Activated effector memory CD4-positive, alpha-beta T cell treated with Interleukin-2 at 50 U/mL for 16 hours (primary cell): ENCODE measurements at regions not wholly inside any gene's neighbourhood (a gene's known extent, or its start where the extent isn't known, plus 50 kb on each side); places are given as distances from the start of the nearest gene placed in this dataset.

ENCODE experiments used
- DNase-seq: peaks from one replicate; pipeline ENCODE4 v3.0.0-alpha.2; 2020

DNA sequence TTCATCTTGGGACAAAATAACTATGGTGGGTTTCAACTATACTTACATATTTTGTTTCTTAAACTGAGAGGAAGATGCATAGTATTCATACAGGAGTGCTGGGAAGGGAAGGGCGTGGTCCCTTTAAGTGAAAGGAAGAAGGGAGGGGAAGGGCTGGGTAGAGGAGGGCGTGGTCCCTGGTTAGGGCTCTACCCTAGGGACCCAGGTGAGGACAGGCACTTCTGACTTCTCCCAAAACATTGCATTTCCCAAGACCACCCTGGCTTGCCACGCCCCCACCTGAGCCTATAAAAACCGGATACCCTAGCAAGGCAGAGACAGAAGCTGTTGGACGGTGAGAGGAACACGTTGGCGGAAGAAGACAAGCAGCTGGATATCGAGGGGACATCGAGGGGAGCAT is 157.6 kb upstream of the PLXNA4 start:
- no peak for DNase-seq

GRCh38 chr7:132732321-132732865 is 156.1 kb upstream of the PLXNA4 start:
- no peak for DNase-seq

DNA sequence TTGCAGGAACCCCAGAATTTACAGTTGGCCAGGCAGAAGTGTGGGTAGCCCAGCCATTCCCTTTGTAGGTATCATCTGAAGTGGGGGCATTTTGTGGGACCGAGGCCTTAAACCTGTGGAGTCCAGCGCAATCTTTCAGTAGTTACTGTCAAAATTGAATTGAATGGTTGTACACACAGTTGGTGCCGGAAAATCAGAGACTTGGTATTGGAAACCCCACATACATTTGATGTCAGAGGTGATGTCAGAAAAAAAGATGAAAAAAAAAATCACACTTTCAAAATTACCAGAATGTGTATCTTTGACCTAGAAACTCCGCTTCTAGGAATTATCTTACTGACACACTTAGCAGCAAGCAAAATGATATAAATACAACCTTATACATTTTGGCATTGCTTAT is 153.8 kb upstream of the PLXNA4 start:
- no peak for DNase-seq

GRCh38 chr7:132723506-132724081 is 147.3 kb upstream of the PLXNA4 start:
- no peak for DNase-seq

DNA sequence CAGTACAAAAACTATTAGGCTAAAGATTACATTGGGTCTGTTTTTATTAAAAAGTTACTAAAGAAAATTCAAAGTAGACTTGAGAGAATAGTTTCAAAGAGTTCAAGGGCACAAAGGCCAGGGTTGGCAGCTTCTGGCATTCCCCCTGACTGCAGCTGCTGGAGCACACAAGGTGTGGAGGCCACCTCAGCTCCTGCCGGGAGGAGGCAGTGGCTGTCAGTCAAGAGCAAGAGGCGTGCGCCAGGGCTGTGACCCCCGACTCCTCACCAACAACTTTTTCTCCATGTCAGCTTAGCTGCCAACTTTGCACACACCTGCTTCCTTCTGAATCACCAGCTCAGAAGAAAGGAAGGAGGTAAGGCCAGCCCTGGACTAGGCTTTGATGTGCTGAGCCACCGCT is 144.6 kb upstream of the PLXNA4 start:
- no peak for DNase-seq

DNA sequence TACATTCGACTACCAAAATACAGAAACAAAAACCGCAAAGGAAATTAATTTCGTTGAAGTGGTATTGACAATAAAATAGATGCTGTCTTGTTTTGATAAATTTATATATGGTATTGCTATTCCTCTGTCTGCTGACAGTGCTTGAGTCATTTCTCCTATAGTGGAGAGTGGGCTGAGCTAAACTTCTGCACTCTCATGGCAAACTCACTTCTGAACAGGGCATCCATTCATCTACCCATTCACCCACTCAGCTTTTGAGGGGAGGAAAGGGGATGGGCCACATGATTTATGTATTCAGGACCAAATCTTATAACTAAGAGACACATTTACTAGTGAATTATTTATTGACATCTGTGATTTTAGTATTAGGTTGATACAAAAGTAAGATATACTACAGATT is 137.6 kb upstream of the PLXNA4 start:
- DNase-seq = no peak

- DNase-seq = no peak
Observed at GRCh38 chr7:132709971-132710567, 133.8 kb upstream of the PLXNA4 start.

DNA sequence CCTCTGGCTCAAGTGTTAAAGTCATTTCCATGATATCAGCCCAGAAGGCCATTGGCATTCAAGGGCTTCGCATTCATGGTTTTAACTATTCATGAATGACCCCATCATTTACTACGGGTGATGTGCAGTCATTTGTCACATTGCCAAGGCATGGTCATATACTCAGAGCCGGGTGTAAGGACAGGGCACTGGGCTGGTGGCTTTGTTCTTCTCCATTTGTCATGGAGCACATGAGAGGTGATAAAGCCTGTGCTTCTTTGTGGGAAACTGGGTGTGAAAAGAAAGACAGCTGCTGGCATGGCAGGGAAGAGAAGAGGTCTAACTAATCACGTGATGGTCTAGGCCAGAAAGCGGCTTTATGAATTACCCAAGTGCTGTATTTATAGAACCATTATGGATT is 132.2 kb upstream of the PLXNA4 start:
- DNase-seq = no peak

- no peak for DNase-seq
Observed at GRCh38 chr7:132705146-132705545, 128.9 kb upstream of the PLXNA4 start.

DNA sequence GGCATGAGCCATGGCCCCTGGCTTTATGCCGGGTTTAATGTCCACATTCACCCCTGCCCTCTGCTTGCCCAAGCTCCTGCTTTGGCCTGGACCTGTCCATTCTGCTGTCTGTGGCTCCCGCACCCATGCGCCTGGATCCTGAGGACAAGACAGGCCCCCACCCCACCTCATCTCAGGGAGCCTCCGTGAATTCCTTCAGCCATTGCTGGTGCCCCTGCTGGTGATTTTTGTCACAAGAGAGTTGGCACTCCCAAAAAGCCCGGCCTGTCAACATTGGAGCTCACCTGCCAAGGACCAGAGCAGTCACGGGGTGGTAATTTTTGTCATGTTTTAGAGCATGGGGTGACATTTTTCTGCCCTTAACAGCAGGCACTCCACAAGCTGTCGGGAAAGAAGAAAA is 127.5 kb upstream of the PLXNA4 start:
- DNase-seq = no peak

- no peak for DNase-seq
Observed at GRCh38 chr7:132697003-132697402, 120.7 kb upstream of the PLXNA4 start.

- DNase-seq = no peak
Observed at GRCh38 chr7:132696332-132696731, 120.1 kb upstream of the PLXNA4 start.

- DNase-seq = no peak
Observed at GRCh38 chr7:132691201-132691600, 114.9 kb upstream of the PLXNA4 start.

DNA sequence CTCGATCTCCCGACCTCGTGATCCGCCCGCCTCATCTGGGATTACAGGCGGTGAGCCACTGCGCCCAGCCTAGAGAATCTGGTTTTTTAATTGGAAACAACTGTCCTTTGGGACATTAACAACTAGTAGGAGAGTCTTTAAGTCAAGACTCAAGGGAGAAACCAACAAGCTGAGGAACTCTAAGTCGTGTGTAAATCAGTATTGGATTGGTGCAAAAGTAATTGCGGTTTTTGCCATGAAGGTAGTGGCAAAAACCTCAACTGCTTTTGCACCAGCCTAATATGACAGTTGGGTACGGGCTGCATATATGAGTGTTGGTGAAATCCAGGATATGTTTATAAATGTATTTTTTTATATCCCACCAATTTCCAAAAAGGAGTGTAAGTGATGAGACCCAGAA is 113.9 kb upstream of the PLXNA4 start:
- no peak for DNase-seq

DNA sequence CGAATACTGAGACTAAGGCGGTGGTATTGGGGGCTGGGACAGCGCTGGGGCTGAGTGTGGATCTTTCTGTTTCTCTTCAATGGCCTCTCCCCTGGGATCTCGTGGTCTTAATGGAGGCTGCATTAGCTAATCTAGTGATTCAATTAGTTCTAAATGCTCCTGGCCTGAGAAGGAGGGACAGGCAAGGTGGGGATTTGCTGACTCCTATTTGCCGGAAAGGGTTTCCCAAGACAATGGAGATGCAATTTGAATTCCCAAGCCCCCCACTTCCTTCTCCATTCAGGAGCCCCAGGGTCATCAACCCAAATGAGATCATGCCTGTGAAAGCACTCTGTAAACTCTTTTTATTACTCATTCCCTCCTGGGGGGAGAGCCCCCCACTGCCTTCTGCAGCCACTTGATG is 111.7 kb upstream of the PLXNA4 start:
- no peak for DNase-seq

GRCh38 chr7:132687016-132687415 is 110.7 kb upstream of the PLXNA4 start:
- no peak for DNase-seq

DNA sequence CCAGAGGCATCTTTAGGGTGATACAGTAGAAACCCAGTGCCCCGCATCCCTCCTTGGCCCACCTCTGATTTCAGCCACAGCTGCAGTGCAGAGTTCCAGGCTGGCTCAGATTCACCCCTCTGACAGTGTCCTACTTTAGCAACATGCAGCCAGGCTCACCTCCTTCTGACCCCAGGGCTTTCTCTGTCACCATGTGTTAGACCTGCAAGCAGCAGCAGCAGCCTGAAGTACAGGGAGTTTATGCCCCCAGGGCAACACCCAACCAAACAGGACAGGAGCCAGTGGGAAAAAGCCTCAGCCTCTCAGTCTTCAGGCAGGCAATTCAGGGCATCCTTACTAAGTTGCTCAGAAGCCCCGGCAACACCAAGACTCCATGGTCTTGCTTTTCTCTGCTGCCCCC is 109.0 kb upstream of the PLXNA4 start:
- DNase-seq = no peak

GRCh38 chr7:132683896-132684690 is 107.8 kb upstream of the PLXNA4 start:
- no peak for DNase-seq

GRCh38 chr7:132681951-132682350 is 105.7 kb upstream of the PLXNA4 start:
- no peak for DNase-seq

DNA sequence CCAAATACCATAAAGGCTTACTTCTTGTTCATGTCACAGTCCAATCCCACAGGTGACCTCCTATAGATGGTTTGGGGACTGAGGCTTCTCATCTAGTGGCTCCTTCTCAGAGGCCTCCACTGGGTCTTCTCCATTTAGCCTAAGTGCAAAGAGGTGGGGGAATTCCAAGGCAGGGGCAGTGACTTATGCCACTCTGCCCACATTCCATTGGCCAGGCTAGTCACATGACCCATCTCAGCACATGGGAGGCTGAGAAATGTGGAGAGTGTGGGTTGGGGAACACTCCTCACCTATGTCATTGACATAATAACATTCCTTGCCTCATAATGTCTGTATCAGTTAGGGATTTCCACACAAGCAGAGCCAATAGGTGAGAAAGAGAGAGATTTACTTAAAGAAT is 104.3 kb upstream of the PLXNA4 start:
- DNase-seq = no peak

DNA sequence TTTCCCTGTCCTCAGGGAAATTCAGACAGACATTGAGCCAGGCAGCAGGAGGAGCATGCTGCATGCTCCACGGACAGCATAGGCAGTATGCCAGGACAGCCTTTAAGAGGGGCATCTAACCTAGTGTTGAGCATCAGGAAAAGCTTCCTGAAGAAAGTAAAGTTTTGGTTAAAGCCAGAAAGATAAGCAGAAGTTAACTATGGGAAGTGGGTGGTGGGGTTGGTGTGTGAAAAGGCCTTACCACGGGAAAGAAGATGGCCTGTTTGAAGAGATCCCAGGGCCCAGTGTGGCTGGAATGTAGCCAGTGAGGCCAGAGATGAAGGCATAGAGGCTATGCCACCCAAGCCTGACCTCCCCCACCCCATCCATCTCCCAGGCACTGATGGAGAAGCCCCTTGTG is 102.4 kb upstream of the PLXNA4 start:
- no peak for DNase-seq

DNA sequence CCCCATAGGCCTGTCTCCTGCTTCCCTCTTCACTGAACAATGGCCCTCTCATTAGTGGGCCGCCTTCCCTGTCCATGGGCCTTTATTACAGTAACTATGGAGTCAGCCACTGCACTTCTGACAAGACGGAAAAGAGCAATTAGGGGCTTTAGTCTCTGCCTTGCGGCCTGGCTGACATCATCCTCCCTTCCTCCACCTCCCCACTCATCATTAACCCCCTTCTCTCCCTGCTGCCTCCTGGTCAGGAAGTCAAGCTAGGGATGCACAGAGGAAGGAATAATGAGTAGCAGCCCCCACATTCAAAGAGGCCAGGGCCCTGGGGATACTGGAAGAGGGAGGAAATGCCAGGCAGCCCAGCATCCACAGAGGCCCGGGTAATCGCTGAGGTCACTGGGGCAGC is 101.6 kb upstream of the PLXNA4 start:
- DNase-seq = no peak

GRCh38 chr7:132672200-132672990 is 96.1 kb upstream of the PLXNA4 start:
- DNase-seq = no peak
